A673 (cell line): ENCODE measurements at regions not wholly inside any gene's neighbourhood (a gene's known extent, or its start where the extent isn't known, plus 50 kb on each side); places are given as distances from the start of the nearest gene placed in this dataset.

Experiments
- CTCF ChIP-seq: fragments of 300-800, 200-600 bp; sonication (generic); conservative IDR thresholded peaks from 2 replicates; pipeline ENCODE4 v1.5.1; 2017; ENCODE audit warnings: low read depth, mild to moderate bottlenecking, antibody characterized with exemption, low read length, moderate library complexity, mixed read lengths
- EZH2 ChIP-seq: fragments of 200-600 bp; sonication (generic); IDR thresholded peaks from 2 replicates; pipeline ENCODE4 v1.6.1; 2017; ENCODE audit warnings: borderline replicate concordance, low read depth, mild to moderate bottlenecking, mixed read lengths, antibody characterized with exemption, low read length; ENCODE audit not compliant: poor library complexity, severe bottlenecking

GRCh38 chr6:15819841-15820240, 157.0 kb upstream of the DTNBP1 start:
- TF ChIP-seq CTCF (no peak), EZH2 (no peak)
